ENCODE measurements at regions not wholly inside any gene's neighbourhood (a gene's known extent, or its start where the extent isn't known, plus 50 kb on each side); places are given as distances from the start of the nearest gene placed in this dataset.

DNA sequence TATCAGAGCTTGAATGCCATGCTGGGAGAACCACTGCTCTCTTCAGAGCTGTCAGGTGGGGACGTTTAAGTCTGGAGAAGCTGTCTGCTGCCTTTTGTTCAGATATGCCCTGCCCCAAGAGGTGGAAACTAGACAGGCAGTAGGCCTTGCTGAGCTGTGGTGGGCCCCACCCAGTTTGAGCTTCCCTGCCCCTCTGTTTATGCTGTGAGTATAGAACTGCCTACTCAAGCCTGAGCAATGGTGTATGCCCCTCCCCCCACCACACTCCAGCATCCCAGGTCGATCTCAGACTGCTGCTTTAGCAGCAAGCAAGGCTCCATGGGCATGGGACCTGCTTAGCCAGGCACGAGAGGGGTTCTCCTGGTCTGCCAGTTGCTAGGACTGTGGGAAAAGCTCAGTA, 362.3 kb downstream of the FAM170A start:
- Histone ChIP-seq H3K4me3 (no peak overlapping the region), H3K27ac (no peak overlapping the region), H3K27me3 (no peaks in the 10 kb centered on the region), H3K9me3 (peaks cover 0 to 6% (median 0%) of the 10 kb centered on the region in 4 donors), H3K4me1 (no peaks in the 10 kb centered on the region), H3K36me3 (no peaks in the 10 kb centered on the region)
- no peak for DNase-seq
- no peak for TF ChIP-seq POLR2A (IDR thresholded peaks at IDR 0.05)
- TF ChIP-seq, protein P1, sequence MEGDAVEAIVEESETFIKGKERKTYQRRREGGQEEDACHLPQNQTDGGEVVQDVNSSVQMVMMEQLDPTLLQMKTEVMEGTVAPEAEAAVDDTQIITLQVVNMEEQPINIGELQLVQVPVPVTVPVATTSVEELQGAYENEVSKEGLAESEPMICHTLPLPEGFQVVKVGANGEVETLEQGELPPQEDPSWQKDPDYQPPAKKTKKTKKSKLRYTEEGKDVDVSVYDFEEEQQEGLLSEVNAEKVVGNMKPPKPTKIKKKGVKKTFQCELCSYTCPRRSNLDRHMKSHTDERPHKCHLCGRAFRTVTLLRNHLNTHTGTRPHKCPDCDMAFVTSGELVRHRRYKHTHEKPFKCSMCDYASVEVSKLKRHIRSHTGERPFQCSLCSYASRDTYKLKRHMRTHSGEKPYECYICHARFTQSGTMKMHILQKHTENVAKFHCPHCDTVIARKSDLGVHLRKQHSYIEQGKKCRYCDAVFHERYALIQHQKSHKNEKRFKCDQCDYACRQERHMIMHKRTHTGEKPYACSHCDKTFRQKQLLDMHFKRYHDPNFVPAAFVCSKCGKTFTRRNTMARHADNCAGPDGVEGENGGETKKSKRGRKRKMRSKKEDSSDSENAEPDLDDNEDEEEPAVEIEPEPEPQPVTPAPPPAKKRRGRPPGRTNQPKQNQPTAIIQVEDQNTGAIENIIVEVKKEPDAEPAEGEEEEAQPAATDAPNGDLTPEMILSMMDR (IDR thresholded peaks at IDR 0.05) = no peak

- DNase-seq = no peak
- Histone ChIP-seq H3K4me1 (no peaks in the 10 kb centered on the region), H3K27me3 (no peaks in the 10 kb centered on the region), H3K9me3 (no peaks in the 10 kb centered on the region), H3K36me3 (no peaks in the 10 kb centered on the region), H3K4me3 (no peak overlapping the region), H3K27ac (no peak overlapping the region)
- TF ChIP-seq, protein P1 (IDR thresholded peaks at IDR 0.05) = no peak
- no peak for TF ChIP-seq POLR2A (IDR thresholded peaks at IDR 0.05)
Observed at GRCh38 chr5:119996128-119996527, 366.8 kb downstream of the FAM170A start.

GRCh38 chr5:120007598-120007997, 378.2 kb downstream of the FAM170A start:
- H3K9me3 ChIP-seq = no peaks in the 10 kb centered on the region
- no peak overlapping the region for H3K4me3 ChIP-seq
- no peak for DNase-seq
- H3K27ac ChIP-seq = no peak overlapping the region
- TF ChIP-seq, protein P1 (IDR thresholded peaks at IDR 0.05) = no peak
- TF ChIP-seq POLR2A (IDR thresholded peaks at IDR 0.05) = no peak
- H3K4me1 ChIP-seq = no peaks in the 10 kb centered on the region
- no peaks in the 10 kb centered on the region for H3K27me3 ChIP-seq
- H3K36me3 ChIP-seq = no peaks in the 10 kb centered on the region

- Histone ChIP-seq H3K27me3 (no peaks in the 10 kb centered on the region), H3K4me1 (no peaks in the 10 kb centered on the region), H3K9me3 (no peaks in the 10 kb centered on the region), H3K27ac (no peak overlapping the region), H3K4me3 (no peak overlapping the region), H3K36me3 (no peaks in the 10 kb centered on the region)
- DNase-seq = no peak
- TF ChIP-seq, protein P1 (IDR thresholded peaks at IDR 0.05) = no peak
- no peak for TF ChIP-seq POLR2A (IDR thresholded peaks at IDR 0.05)
Observed at GRCh38 chr5:120012431-120012830, 383.1 kb downstream of the FAM170A start.

GRCh38 chr5:120014535-120014934, 385.2 kb downstream of the FAM170A start:
- H3K4me3 ChIP-seq = no peak overlapping the region
- H3K4me1 ChIP-seq = no peaks in the 10 kb centered on the region
- no peaks in the 10 kb centered on the region for H3K36me3 ChIP-seq
- H3K27ac ChIP-seq = no peak overlapping the region
- DNase-seq = no peak
- H3K27me3 ChIP-seq = no peaks in the 10 kb centered on the region
- H3K9me3 ChIP-seq = no peaks in the 10 kb centered on the region
- TF ChIP-seq, protein P1 (IDR thresholded peaks at IDR 0.05) = no peak
- no peak for TF ChIP-seq POLR2A (IDR thresholded peaks at IDR 0.05)

DNA sequence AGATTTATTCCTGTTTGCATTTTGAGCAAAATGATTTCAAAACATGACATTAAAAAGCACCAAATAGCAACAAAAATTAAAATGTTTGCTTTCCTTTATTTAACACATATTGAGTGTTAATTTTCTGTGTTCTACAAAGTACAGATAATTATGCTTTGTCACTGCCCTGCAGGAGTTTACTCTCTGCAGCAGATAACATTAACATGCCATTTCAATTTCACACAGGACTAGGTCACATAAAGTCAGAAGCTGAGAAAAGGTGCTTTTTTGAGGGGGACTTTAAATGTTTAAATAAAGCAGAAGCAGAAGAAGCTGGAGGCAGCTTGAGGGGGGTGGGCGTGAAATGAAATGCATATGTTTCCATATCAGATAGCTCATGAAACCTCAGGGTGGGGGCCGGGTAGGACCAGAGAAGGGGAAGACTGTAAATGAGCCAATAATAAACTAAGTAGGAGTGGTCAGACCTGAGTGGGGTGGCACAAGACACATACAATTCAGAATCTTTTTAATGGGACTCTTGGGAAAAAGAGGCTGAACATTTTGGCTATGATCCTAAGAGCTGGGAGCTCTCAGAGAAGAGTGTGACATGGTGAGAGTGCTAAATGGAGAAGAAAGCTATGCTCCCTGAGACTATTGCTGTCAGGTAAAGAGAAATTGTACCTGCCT, 387.5 kb downstream of the FAM170A start:
- no peak overlapping the region for H3K27ac ChIP-seq
- no peak for TF ChIP-seq POLR2A (IDR thresholded peaks at IDR 0.05)
- TF ChIP-seq, protein P1 (IDR thresholded peaks at IDR 0.05) = no peak
- no peak for DNase-seq
- no peak overlapping the region for H3K4me3 ChIP-seq
- H3K9me3 ChIP-seq = no peaks in the 10 kb centered on the region
- H3K27me3 ChIP-seq = no peaks in the 10 kb centered on the region
- no peaks in the 10 kb centered on the region for H3K36me3 ChIP-seq
- no peaks in the 10 kb centered on the region for H3K4me1 ChIP-seq
